Activated naive CD4-positive, alpha-beta T cell treated with anti-CD3 and anti-CD28 coated beads for 36 hours (primary cell): ENCODE measurements at regions not wholly inside any gene's neighbourhood (a gene's known extent, or its start where the extent isn't known, plus 50 kb on each side); places are given as distances from the start of the nearest gene placed in this dataset.
"Not testable (repeated sequence)": the region's sequence is repeated elsewhere in the genome, so short reads cannot be mapped to it uniquely, and the experiment has no call there.

ENCODE experiments used
- CTCF ChIA-PET: fragments of 350-600 bp; sonication (Branson Sonifier 250); formaldehyde crosslinking; loops from one replicate; lab custom pipeline; 2021; ENCODE audit warnings: antibody characterized with exemption; lab: Charles Lee
- DNase-seq: peaks from one replicate; pipeline ENCODE4 v3.0.0-alpha.2; 2020
- H3K27ac Mint-ChIP-seq: one replicate; pipeline ENCODE4 v1.8.0; 2021; ENCODE audit warnings: mild to moderate bottlenecking, mixed read lengths
- H3K27me3 Mint-ChIP-seq: one replicate; pipeline ENCODE4 v1.8.0; 2021; ENCODE audit warnings: low read depth, mixed read lengths
- H3K36me3 Mint-ChIP-seq: one replicate; pipeline ENCODE4 v1.8.0; 2021; ENCODE audit warnings: low read depth, mixed read lengths
- H3K4me1 Mint-ChIP-seq: one replicate; pipeline ENCODE4 v1.8.0; 2021; ENCODE audit warnings: low read depth, mixed read lengths
- H3K4me3 Mint-ChIP-seq: one replicate; pipeline ENCODE4 v1.8.0; 2021; ENCODE audit warnings: mild to moderate bottlenecking, moderate library complexity, mixed read lengths
- H3K9me3 Mint-ChIP-seq: one replicate; pipeline ENCODE4 v1.8.0; 2021; ENCODE audit warnings: mixed read lengths
- intact Hi-C: fragments of 100-400 bp; cut with micrococcal nuclease; formaldehyde crosslinking; loops from one replicate; pipeline ENCODE4 v1.15.1; 2023

- DNase-seq: no peak
- Mint-ChIP-seq H3K27me3 (no peaks in the 10 kb centered on the region), H3K4me1 (no peaks in the 10 kb centered on the region), H3K36me3 (no peaks in the 10 kb centered on the region), H3K4me3 (no peak overlapping the region), H3K9me3 (no peaks in the 10 kb centered on the region), H3K27ac (no peak overlapping the region)
- CTCF ChIA-PET: no interaction called here
- intact Hi-C loops: no loop called here
Observed at GRCh38 chr7:85802211-85802610, 615.4 kb upstream of the SEMA3D start.

DNA sequence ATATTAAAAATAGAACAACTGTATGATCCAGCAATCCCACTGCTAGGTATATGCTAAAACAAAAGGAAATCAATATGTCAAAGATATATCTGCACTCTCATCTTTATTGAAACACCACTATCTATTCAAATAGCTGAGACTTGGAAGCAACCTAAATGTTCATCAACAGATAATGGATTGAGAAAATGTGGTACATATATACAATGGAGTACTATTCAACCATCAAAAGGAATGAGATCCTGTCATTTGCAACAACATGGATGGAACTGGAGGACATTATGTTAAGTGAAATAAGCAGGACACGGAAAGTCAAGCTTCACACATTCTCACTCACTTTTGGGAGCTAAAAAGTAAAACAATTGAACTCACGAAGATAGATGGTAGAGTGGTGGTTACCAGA is 610.1 kb upstream of the SEMA3D start:
- no peak for DNase-seq
- CTCF ChIA-PET: no interaction called here
- H3K9me3 Mint-ChIP-seq: peaks cover 6% of the 10 kb centered on the region
- no peak overlapping the region for H3K4me3 Mint-ChIP-seq
- H3K36me3 Mint-ChIP-seq: no peaks in the 10 kb centered on the region
- intact Hi-C loops: no loop called here
- no peak overlapping the region for H3K27ac Mint-ChIP-seq
- no peaks in the 10 kb centered on the region for H3K4me1 Mint-ChIP-seq
- H3K27me3 Mint-ChIP-seq: no peaks in the 10 kb centered on the region

DNA sequence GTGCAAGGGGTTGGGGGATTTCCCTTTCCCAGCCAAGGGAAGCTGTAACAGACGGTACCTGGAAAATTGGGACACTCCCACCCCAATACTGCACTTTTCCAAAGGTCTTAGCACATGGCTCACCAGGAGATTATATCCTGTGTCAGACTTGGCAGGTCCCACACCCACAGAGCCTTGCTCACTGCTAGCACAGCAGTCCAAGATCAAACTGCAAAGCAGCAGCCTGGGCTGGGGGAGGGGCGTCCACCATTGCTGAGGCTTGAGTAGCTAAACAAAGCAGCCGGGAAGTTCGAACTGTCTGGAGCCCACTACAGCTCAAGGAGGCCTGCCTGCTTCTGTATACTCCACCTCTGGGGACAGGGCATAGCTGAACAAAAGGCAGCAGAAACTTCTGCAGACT is 604.2 kb upstream of the SEMA3D start:
- DNase-seq, H3K27ac Mint-ChIP-seq, intact Hi-C loops, H3K4me1 Mint-ChIP-seq, H3K27me3 Mint-ChIP-seq, CTCF ChIA-PET, H3K36me3 Mint-ChIP-seq, H3K9me3 Mint-ChIP-seq, H3K4me3 Mint-ChIP-seq: not testable (repeated sequence)

DNA sequence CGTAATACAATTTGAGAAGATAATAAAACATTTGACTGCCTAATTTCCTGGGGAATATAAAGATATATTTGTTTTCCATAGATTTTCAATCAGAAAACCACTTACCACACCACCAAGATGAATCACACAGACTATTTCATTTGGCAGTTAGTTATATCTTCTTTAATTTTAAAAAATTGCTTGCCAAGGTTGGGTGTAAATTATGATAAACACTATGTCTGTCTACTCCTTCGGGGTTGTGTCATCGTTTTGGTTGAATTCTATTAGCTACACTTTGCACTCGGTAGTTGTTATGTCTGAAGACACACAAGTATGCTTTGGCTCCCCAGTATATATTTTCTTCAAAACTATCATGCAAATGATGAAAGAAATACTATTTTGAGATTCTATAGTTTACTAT is 594.8 kb upstream of the SEMA3D start:
- H3K27me3 Mint-ChIP-seq: no peaks in the 10 kb centered on the region
- H3K4me3 Mint-ChIP-seq: no peak overlapping the region
- no peaks in the 10 kb centered on the region for H3K4me1 Mint-ChIP-seq
- H3K27ac Mint-ChIP-seq: no peak overlapping the region
- H3K36me3 Mint-ChIP-seq: no peaks in the 10 kb centered on the region
- intact Hi-C loops: no loop called here
- no peak for DNase-seq
- CTCF ChIA-PET: no interaction called here
- peaks cover 9% of the 10 kb centered on the region for H3K9me3 Mint-ChIP-seq

DNA sequence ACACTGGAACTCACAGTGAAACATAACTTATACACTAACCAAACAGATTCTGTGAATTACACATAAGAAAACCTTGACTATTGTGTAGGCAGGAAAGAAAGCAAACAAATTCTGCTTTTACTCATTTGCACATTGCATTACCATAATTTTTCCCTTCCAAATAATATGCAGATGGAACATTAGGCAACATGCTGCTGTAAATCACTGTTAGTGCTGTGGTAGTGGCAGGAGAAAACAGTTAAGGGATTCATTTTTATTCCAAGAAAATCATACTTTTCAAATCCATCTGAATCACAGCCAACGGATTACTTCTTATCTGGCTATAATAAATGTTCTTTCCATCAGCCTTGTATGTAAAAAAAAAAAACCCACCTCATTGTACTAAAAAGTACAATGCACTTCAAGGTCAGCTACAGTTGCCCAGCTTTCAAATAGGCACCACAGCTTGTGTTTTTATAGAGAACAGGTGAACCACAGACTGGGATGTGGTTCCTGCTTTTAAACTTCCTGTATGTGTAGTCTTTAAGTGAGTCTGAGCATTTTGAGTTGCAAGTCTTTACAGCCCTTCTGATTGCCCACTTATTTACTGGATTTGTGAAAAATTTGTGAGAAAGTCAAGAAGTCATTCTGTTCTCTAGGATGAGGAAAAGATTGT is 590.0 kb upstream of the SEMA3D start:
- no peak overlapping the region for H3K27ac Mint-ChIP-seq
- H3K9me3 Mint-ChIP-seq: no peaks in the 10 kb centered on the region
- no peak overlapping the region for H3K4me3 Mint-ChIP-seq
- H3K4me1 Mint-ChIP-seq: no peaks in the 10 kb centered on the region
- H3K27me3 Mint-ChIP-seq: no peaks in the 10 kb centered on the region
- CTCF ChIA-PET: no interaction called here
- DNase-seq: no peak
- intact Hi-C loops: no loop called here
- no peaks in the 10 kb centered on the region for H3K36me3 Mint-ChIP-seq

DNA sequence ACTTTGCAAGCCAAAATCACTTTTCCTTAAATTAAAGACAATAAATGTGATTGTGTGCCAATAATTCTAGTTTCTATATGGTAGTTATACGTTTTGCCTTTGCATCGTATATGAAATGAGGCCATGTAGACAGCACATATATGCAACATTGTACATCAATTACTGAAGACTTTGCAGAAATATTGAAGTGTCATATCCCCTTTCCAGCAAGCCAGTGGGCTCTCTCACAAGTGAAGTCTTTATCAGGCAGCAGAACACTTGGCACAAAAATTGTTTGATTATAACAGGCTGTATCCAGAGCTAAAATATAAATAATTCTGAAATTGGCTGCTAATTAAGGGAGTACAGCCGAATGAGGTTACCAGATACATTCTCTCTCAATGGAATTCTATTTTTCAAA is 588.6 kb upstream of the SEMA3D start:
- intact Hi-C loops: no loop called here
- no peaks in the 10 kb centered on the region for H3K9me3 Mint-ChIP-seq
- no peaks in the 10 kb centered on the region for H3K36me3 Mint-ChIP-seq
- no peak for DNase-seq
- no peak overlapping the region for H3K27ac Mint-ChIP-seq
- H3K4me3 Mint-ChIP-seq: no peak overlapping the region
- no peaks in the 10 kb centered on the region for H3K4me1 Mint-ChIP-seq
- H3K27me3 Mint-ChIP-seq: no peaks in the 10 kb centered on the region
- CTCF ChIA-PET: no interaction called here

GRCh38 chr7:85774986-85775385 is 588.1 kb upstream of the SEMA3D start:
- CTCF ChIA-PET: interaction anchor here (0.6 kb wide), 1 partner anchor 180 kb away, joined by 3 read pairs; no protein-coding TSS in a partner anchor

DNA sequence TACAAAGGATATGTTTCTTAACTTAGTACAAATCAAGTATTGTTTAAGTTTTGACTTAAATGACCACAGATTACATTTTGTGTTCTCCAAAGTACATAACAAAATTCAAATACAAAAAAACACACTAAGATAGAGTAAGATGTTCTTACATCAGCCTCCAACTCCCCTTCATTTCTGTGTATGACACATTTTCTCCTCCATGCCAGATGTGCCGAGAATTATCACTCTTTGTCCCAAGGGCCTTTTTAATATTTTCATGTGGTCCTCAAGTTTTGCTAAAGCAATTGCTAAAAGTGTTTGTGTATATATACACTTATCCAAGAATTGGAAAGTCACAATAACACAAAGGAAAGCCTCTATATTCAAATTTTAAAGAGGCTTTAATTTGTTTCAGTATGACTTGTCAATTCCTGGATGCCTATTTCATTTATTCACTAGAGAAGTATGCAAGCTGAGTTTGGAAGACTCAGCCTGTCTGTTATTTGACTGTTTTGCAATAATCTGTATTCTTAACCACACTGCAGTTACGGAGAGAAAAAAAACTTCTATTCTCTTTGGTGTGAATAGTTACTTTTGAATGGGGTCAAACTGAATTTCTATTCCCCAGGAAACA is 586.4 kb upstream of the SEMA3D start:
- H3K27me3 Mint-ChIP-seq: no peaks in the 10 kb centered on the region
- H3K27ac Mint-ChIP-seq: no peak overlapping the region
- intact Hi-C loops: no loop called here
- H3K9me3 Mint-ChIP-seq: no peaks in the 10 kb centered on the region
- no peak overlapping the region for H3K4me3 Mint-ChIP-seq
- no peaks in the 10 kb centered on the region for H3K4me1 Mint-ChIP-seq
- CTCF ChIA-PET: no interaction called here
- no peaks in the 10 kb centered on the region for H3K36me3 Mint-ChIP-seq
- no peak for DNase-seq

More at GRCh38 chr7:85774986-85775385, 588.1 kb upstream of the SEMA3D start:
- Mint-ChIP-seq H3K4me3 (no peak overlapping the region), H3K9me3 (no peaks in the 10 kb centered on the region), H3K27me3 (no peaks in the 10 kb centered on the region), H3K4me1 (no peaks in the 10 kb centered on the region), H3K36me3 (no peaks in the 10 kb centered on the region), H3K27ac (no peak overlapping the region)
- no peak for DNase-seq
- intact Hi-C loops: no loop called here

DNA sequence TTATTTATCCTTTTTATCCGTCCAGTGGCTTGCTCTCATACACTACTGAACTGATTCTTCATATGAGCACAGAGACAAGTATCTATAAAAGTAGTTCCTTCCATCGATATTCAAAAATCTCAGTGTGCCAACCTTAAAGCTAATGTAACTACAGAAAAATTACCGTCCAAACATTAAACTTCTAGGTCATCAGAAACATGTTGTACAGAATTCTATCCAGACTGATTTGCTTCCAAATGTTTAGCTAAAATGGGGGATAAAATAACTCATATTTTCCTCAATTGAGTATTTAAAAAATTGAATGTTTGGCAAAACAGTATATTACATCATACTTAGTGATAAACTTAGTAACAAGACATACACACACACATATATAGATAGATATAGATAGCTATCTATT is 584.7 kb upstream of the SEMA3D start:
- no peak overlapping the region for H3K27ac Mint-ChIP-seq
- no peaks in the 10 kb centered on the region for H3K36me3 Mint-ChIP-seq
- H3K9me3 Mint-ChIP-seq: no peaks in the 10 kb centered on the region
- DNase-seq: no peak
- H3K4me1 Mint-ChIP-seq: no peaks in the 10 kb centered on the region
- H3K27me3 Mint-ChIP-seq: no peaks in the 10 kb centered on the region
- intact Hi-C loops: no loop called here
- CTCF ChIA-PET: no interaction called here
- H3K4me3 Mint-ChIP-seq: no peak overlapping the region

GRCh38 chr7:85770332-85770731 is 583.5 kb upstream of the SEMA3D start:
- Mint-ChIP-seq H3K27me3 (no peaks in the 10 kb centered on the region), H3K9me3 (no peaks in the 10 kb centered on the region), H3K4me1 (no peaks in the 10 kb centered on the region), H3K27ac (no peak overlapping the region), H3K36me3 (no peaks in the 10 kb centered on the region), H3K4me3 (no peak overlapping the region)
- intact Hi-C loops: no loop called here
- CTCF ChIA-PET: no interaction called here
- no peak for DNase-seq

GRCh38 chr7:85765698-85766298 is 578.9 kb upstream of the SEMA3D start:
- CTCF ChIA-PET: no interaction called here
- no peak overlapping the region for H3K27ac Mint-ChIP-seq
- no peaks in the 10 kb centered on the region for H3K9me3 Mint-ChIP-seq
- H3K36me3 Mint-ChIP-seq: no peaks in the 10 kb centered on the region
- no peaks in the 10 kb centered on the region for H3K4me1 Mint-ChIP-seq
- H3K27me3 Mint-ChIP-seq: no peaks in the 10 kb centered on the region
- intact Hi-C loops: no loop called here
- no peak for DNase-seq
- no peak overlapping the region for H3K4me3 Mint-ChIP-seq

GRCh38 chr7:85764034-85764433 is 577.2 kb upstream of the SEMA3D start:
- Mint-ChIP-seq H3K4me1 (no peaks in the 10 kb centered on the region), H3K9me3 (peaks cover 2% of the 10 kb centered on the region), H3K27ac (no peak overlapping the region), H3K4me3 (no peak overlapping the region), H3K27me3 (no peaks in the 10 kb centered on the region), H3K36me3 (no peaks in the 10 kb centered on the region)
- intact Hi-C loops: no loop called here
- DNase-seq: no peak
- CTCF ChIA-PET: no interaction called here

- Mint-ChIP-seq H3K27ac (no peak overlapping the region), H3K27me3 (no peaks in the 10 kb centered on the region), H3K4me1 (no peaks in the 10 kb centered on the region), H3K4me3 (no peak overlapping the region), H3K9me3 (peaks cover 17% of the 10 kb centered on the region), H3K36me3 (no peaks in the 10 kb centered on the region)
- intact Hi-C loops: loop anchor here (10.0 kb wide), 1 partner anchor 573 kb away; the partner anchor contains the start of gene SEMA3D
- CTCF ChIA-PET: no interaction called here
- DNase-seq: no peak
Observed at GRCh38 chr7:85757348-85757747, 570.5 kb upstream of the SEMA3D start.
